ENCODE measurements at regions not wholly inside any gene's neighbourhood (a gene's known extent, or its start where the extent isn't known, plus 50 kb on each side); places are given as distances from the start of the nearest gene placed in this dataset.

DNA sequence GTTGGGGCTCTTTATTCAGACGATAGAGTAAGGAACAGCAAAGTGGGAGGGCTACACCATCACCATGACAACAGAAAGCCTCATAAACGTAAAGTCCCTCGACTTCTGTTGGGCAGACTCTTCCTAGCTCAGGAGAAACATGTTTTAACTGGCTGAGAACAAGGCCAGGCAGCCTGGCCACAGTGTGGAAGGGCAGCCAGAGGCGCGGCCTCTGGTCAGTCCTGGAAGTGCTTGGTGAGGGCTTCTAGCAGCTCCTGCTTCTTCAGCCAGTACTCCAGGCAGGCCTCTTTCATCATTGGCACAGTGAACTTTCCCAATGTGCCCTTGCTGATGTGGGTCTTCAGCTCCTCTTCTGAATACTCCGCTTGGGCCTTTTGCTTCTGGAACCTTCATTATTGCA, 690.9 kb downstream of the PCDH19 start:
- TF ChIP-seq CTCF (IDR thresholded peaks at IDR 0.05): no peak
- TF ChIP-seq POLR2AphosphoS5 (IDR thresholded peaks at IDR 0.05): no peak
